SK-N-SH (cell line): ENCODE measurements at regions not wholly inside any gene's neighbourhood (a gene's known extent, or its start where the extent isn't known, plus 50 kb on each side); places are given as distances from the start of the nearest gene placed in this dataset.

Source experiments
- POLR2AphosphoS5 ChIP-seq: IDR thresholded peaks from 2 replicates; pipeline ENCODE4 v1.6.1; 2012; ENCODE audit warnings: low read depth, low read length
- TF ChIP-seq, protein P1 (sequence below): IDR thresholded peaks from 2 replicates; pipeline ENCODE4 v1.4.0; 2012; ENCODE audit warnings: low read depth
- TF ChIP-seq, protein P2 (sequence below): fragments of 200-600 bp; sonication (generic); IDR thresholded peaks from 2 replicates; pipeline ENCODE4 v1.6.1; 2017; ENCODE audit warnings: antibody characterized with exemption, mild to moderate bottlenecking, moderate library complexity

DNA sequence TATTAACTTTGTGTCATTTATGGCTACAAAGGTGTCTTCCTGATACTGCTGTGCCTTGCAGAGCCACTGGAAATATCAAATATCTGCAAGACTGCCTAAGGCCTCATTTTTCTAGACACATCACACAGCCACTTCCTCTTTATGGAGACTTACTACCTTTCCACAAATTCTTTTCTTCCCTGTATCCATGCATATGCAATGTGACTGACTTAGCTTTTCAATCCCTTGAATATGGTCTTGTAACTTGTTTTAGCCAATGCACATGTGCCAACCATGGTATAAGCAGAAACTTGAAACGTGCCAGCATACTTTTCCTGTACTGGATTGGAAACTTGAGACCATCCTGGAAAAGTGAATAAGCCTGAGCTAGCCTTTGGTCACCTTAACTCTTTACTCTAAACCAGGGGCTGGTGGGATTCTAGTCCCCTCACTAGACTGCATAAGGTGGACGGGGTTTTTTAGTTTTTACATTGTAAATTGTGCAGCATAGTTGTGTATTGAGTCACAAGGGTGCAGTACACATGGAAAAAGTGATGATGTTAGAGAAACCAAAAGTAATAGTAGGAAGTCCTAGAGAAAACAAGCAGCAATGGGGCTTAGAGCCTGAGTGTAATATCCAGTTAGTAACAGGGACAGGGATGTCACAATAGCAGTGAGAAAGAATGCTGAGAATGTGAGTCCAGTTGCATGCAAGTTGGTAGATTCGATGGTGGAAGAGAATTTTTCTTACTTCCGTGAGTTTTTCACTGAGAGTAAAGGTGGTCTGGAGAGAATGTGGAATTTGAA lies 879.5 kb downstream of the SORCS1 start:
- TF ChIP-seq, protein P1, sequence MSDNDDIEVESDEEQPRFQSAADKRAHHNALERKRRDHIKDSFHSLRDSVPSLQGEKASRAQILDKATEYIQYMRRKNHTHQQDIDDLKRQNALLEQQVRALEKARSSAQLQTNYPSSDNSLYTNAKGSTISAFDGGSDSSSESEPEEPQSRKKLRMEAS, result no peak
- no peak for TF ChIP-seq POLR2AphosphoS5
- TF ChIP-seq, protein P2, sequence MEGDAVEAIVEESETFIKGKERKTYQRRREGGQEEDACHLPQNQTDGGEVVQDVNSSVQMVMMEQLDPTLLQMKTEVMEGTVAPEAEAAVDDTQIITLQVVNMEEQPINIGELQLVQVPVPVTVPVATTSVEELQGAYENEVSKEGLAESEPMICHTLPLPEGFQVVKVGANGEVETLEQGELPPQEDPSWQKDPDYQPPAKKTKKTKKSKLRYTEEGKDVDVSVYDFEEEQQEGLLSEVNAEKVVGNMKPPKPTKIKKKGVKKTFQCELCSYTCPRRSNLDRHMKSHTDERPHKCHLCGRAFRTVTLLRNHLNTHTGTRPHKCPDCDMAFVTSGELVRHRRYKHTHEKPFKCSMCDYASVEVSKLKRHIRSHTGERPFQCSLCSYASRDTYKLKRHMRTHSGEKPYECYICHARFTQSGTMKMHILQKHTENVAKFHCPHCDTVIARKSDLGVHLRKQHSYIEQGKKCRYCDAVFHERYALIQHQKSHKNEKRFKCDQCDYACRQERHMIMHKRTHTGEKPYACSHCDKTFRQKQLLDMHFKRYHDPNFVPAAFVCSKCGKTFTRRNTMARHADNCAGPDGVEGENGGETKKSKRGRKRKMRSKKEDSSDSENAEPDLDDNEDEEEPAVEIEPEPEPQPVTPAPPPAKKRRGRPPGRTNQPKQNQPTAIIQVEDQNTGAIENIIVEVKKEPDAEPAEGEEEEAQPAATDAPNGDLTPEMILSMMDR, result no peak
